GM12891 (cell line): ENCODE measurements at regions not wholly inside any gene's neighbourhood (a gene's known extent, or its start where the extent isn't known, plus 50 kb on each side); places are given as distances from the start of the nearest gene placed in this dataset.
"Not testable (repeated sequence)": the region's sequence is repeated elsewhere in the genome, so short reads cannot be mapped to it uniquely, and the experiment has no call there.

ENCODE experiments used
- DNase-seq: peaks from one replicate; pipeline ENCODE4 v3.0.0; 2011; ENCODE audit warnings: low spot score; ENCODE audit not compliant: insufficient read length
- FAIRE-seq: peaks from 2 replicates; lab custom pipeline; 2011; peaks lifted over from hg19 to GRCh38; lab: Jason Lieb, UNC
- PAX5 ChIP-seq: IDR thresholded peaks from 2 replicates; pipeline ENCODE4 v1.6.1; 2011; ENCODE audit warnings: low read length, moderate library complexity, mild to moderate bottlenecking; ENCODE audit not compliant: insufficient read depth, severe bottlenecking
- POLR2A ChIP-seq: IDR thresholded peaks from 2 replicates; pipeline ENCODE4 v1.6.1; 2011; ENCODE audit warnings: low read depth, low read length, control low read depth
- POLR2AphosphoS5 ChIP-seq: IDR thresholded peaks from 2 replicates; pipeline ENCODE4 v1.6.1; 2011; ENCODE audit warnings: low read depth, low read length, control low read depth
- POU2F2 ChIP-seq: IDR thresholded peaks from 2 replicates; pipeline ENCODE4 v1.6.1; 2011; ENCODE audit warnings: low read depth, mild to moderate bottlenecking, control low read depth, low read length, moderate library complexity
- SPI1 ChIP-seq: IDR thresholded peaks from 2 replicates; pipeline ENCODE4 v1.6.1; 2011; ENCODE audit warnings: low read depth, low read length, control low read depth
- TAF1 ChIP-seq: IDR thresholded peaks from 2 replicates; pipeline ENCODE4 v1.6.1; 2011; ENCODE audit warnings: low read depth, low read length, control low read depth

- TF ChIP-seq POU2F2 (no peak), TAF1 (no peak), PAX5 (no peak), POLR2A (no peak), POLR2AphosphoS5 (no peak), SPI1 (no peak)
- FAIRE-seq: no peak
- DNase-seq: no peak
Measured at GRCh38 chr17:31645351-31645750, 213.7 kb downstream of the COPRS start.

GRCh38 chr17:31631766-31632165 lies 227.3 kb downstream of the COPRS start:
- FAIRE-seq: no peak
- no peak for DNase-seq
- no peak for TF ChIP-seq SPI1
- no peak for TF ChIP-seq POLR2A
- no peak for TF ChIP-seq POLR2AphosphoS5
- no peak for TF ChIP-seq TAF1
- no peak for TF ChIP-seq PAX5
- TF ChIP-seq POU2F2: no peak

- DNase-seq, FAIRE-seq: not testable (repeated sequence)
Measured at GRCh38 chr17:31630866-31631265, 228.2 kb downstream of the COPRS start.

GRCh38 chr17:31629696-31630470 lies 229.2 kb downstream of the COPRS start:
- TF ChIP-seq POLR2AphosphoS5 (no peak), POLR2A (no peak), PAX5 (no peak), TAF1 (no peak), SPI1 (no peak), POU2F2 (no peak)
- DNase-seq (no peak), FAIRE-seq (no peak)

- FAIRE-seq (no peak), DNase-seq (no peak)
Measured at GRCh38 chr17:31627960-31628359, 231.1 kb downstream of the COPRS start.

GRCh38 chr17:31623990-31624389 lies 232.5 kb downstream of the RAB11FIP4 start:
- DNase-seq (no peak), FAIRE-seq (no peak)
- TF ChIP-seq TAF1 (no peak), POLR2AphosphoS5 (no peak), POU2F2 (no peak), SPI1 (no peak), PAX5 (no peak), POLR2A (no peak)

More at GRCh38 chr17:31627960-31628359, 231.1 kb downstream of the COPRS start:
- no peak for TF ChIP-seq POLR2AphosphoS5
- TF ChIP-seq SPI1: no peak
- TF ChIP-seq TAF1: no peak
- no peak for TF ChIP-seq PAX5
- TF ChIP-seq POU2F2: no peak
- no peak for TF ChIP-seq POLR2A

GRCh38 chr17:31622500-31622899 lies 231.0 kb downstream of the RAB11FIP4 start:
- no peak for DNase-seq
- FAIRE-seq: no peak
- TF ChIP-seq POU2F2 (no peak), POLR2A (no peak), TAF1 (no peak), SPI1 (no peak), POLR2AphosphoS5 (no peak), PAX5 (no peak)

GRCh38 chr17:31621566-31621965 lies 230.1 kb downstream of the RAB11FIP4 start:
- no peak for TF ChIP-seq POLR2A
- TF ChIP-seq SPI1: no peak
- TF ChIP-seq TAF1: no peak
- no peak for TF ChIP-seq POU2F2
- no peak for TF ChIP-seq PAX5
- TF ChIP-seq POLR2AphosphoS5: no peak
- no peak for FAIRE-seq

GRCh38 chr17:31611053-31611452 lies 219.6 kb downstream of the RAB11FIP4 start:
- DNase-seq, FAIRE-seq: not testable (repeated sequence)

More at GRCh38 chr17:31621566-31621965, 230.1 kb downstream of the RAB11FIP4 start:
- DNase-seq: no peak
